ENCODE measurements at regions not wholly inside any gene's neighbourhood (a gene's known extent, or its start where the extent isn't known, plus 50 kb on each side); places are given as distances from the start of the nearest gene placed in this dataset.

GRCh38 chr1:58849551-58849950, 65.7 kb upstream of the JUN start:
- TF ChIP-seq CTCF (IDR thresholded peaks at IDR 0.05) (no peak), POLR2A (IDR thresholded peaks at IDR 0.05) (no peak)
